Stomach smooth muscle (tissue), 2 donors: ENCODE measurements at regions not wholly inside any gene's neighbourhood (a gene's known extent, or its start where the extent isn't known, plus 50 kb on each side); places are given as distances from the start of the nearest gene placed in this dataset.

Experiments
- H3K27ac ChIP-seq: one replicate; pipeline ENCODE4 v1.7.0; 2013; ENCODE audit warnings: mild to moderate bottlenecking, low read length, inconsistent platforms
- H3K27me3 ChIP-seq, 2 donors: one replicate each; pipeline ENCODE4 v1.7.0; 2013; ENCODE audit warnings: low read length in 2 of 2; ENCODE audit not compliant: insufficient read depth in 2 of 2, control insufficient read depth in 1 of 2
- H3K36me3 ChIP-seq, 2 donors: one replicate each; pipeline ENCODE4 v1.7.0; 2013; ENCODE audit warnings: low read length in 2 of 2; ENCODE audit not compliant: control insufficient read depth in 2 of 2, insufficient read depth in 2 of 2
- H3K4me1 ChIP-seq: one replicate; pipeline ENCODE4 v1.7.0; 2013; ENCODE audit warnings: low read length; ENCODE audit not compliant: control insufficient read depth, insufficient read depth
- H3K4me3 ChIP-seq, 2 donors: one replicate each; pipeline ENCODE4 v1.7.0; 2013; ENCODE audit warnings: low read length in 2 of 2
- H3K9ac ChIP-seq, 2 donors: one replicate each; pipeline ENCODE4 v1.7.0; 2013; ENCODE audit warnings: low read length in 2 of 2, mild to moderate bottlenecking in 1 of 2
- H3K9me3 ChIP-seq, 2 donors: one replicate each; pipeline ENCODE4 v1.7.0; 2013; ENCODE audit warnings: low read length in 2 of 2; ENCODE audit not compliant: control insufficient read depth in 2 of 2
- donor health status: healthy.
- donor health status: Pancreatic carcinoma.

GRCh38 chr15:98583771-98584430, 64.4 kb upstream of the IGF1R start:
- peaks cover 9 to 16% of the 10 kb centered on the region in 2 donors for H3K27me3 ChIP-seq
- H3K4me3 ChIP-seq = no peak overlapping the region
- H3K27ac ChIP-seq = no peak overlapping the region
- no peaks in the 10 kb centered on the region for H3K4me1 ChIP-seq
- no peaks in the 10 kb centered on the region for H3K9me3 ChIP-seq
- no peaks in the 10 kb centered on the region for H3K36me3 ChIP-seq
- H3K9ac ChIP-seq = no peak overlapping the region

GRCh38 chr15:98586066-98586465, 62.3 kb upstream of the IGF1R start:
- H3K27me3 ChIP-seq = peaks cover 4 to 11% of the 10 kb centered on the region in 2 donors
- H3K27ac ChIP-seq = no peak overlapping the region
- H3K9ac ChIP-seq = no peak overlapping the region
- no peaks in the 10 kb centered on the region for H3K4me1 ChIP-seq
- H3K36me3 ChIP-seq = no peaks in the 10 kb centered on the region
- no peaks in the 10 kb centered on the region for H3K9me3 ChIP-seq
- H3K4me3 ChIP-seq = no peak overlapping the region

- Histone ChIP-seq H3K9me3 (no peaks in the 10 kb centered on the region), H3K9ac (no peak overlapping the region), H3K27ac (no peak overlapping the region), H3K27me3 (no peaks in the 10 kb centered on the region), H3K36me3 (no peaks in the 10 kb centered on the region), H3K4me3 (no peak overlapping the region), H3K4me1 (no peaks in the 10 kb centered on the region)
Observed at GRCh38 chr15:98592136-98592535, 56.2 kb upstream of the IGF1R start.

GRCh38 chr15:98596131-98596530, 52.2 kb upstream of the IGF1R start:
- no peak overlapping the region for H3K27ac ChIP-seq
- no peaks in the 10 kb centered on the region for H3K9me3 ChIP-seq
- no peaks in the 10 kb centered on the region for H3K27me3 ChIP-seq
- H3K4me1 ChIP-seq = peaks cover 8% of the 10 kb centered on the region
- H3K4me3 ChIP-seq = no peak overlapping the region
- H3K9ac ChIP-seq = no peak overlapping the region
- H3K36me3 ChIP-seq = no peaks in the 10 kb centered on the region

GRCh38 chr15:98596885-98597392, 51.4 kb upstream of the IGF1R start:
- Histone ChIP-seq H3K36me3 (no peaks in the 10 kb centered on the region), H3K9ac (peak overlapping the region in 1 of 2 donors; percentile 30), H3K27me3 (no peaks in the 10 kb centered on the region), H3K9me3 (no peaks in the 10 kb centered on the region), H3K4me1 (peaks cover 8% of the 10 kb centered on the region), H3K4me3 (peak overlapping the region in 1 of 2 donors; percentile 1), H3K27ac (peak overlapping the region; percentile 37)

GRCh38 chr15:98597666-98598065, 50.7 kb upstream of the IGF1R start:
- no peak overlapping the region for H3K27ac ChIP-seq
- peaks cover 8% of the 10 kb centered on the region for H3K4me1 ChIP-seq
- no peaks in the 10 kb centered on the region for H3K27me3 ChIP-seq

More at GRCh38 chr15:98597666-98598065, 50.7 kb upstream of the IGF1R start:
- Histone ChIP-seq H3K36me3 (no peaks in the 10 kb centered on the region), H3K4me3 (peak overlapping the region in 1 of 2 donors; percentile 1), H3K9me3 (no peaks in the 10 kb centered on the region), H3K9ac (no peak overlapping the region)
